Colonic mucosa (tissue), 4 donors: ENCODE measurements at regions not wholly inside any gene's neighbourhood (a gene's known extent, or its start where the extent isn't known, plus 50 kb on each side); places are given as distances from the start of the nearest gene placed in this dataset.

Experiments used
- DNase-seq: peaks from one replicate; pipeline ENCODE4 v3.0.0-alpha.2; 2020
- H3K27ac ChIP-seq: fragments of 200-600 bp; one replicate; pipeline ENCODE4 v1.8.0; 2021
- H3K27me3 ChIP-seq: fragments of 200-600 bp; one replicate; pipeline ENCODE4 v1.8.0; 2021
- H3K36me3 ChIP-seq: fragments of 200-600 bp; one replicate; pipeline ENCODE4 v1.8.0; 2021
- H3K4me1 ChIP-seq: fragments of 200-600 bp; one replicate; pipeline ENCODE4 v1.8.0; 2021; ENCODE audit warnings: mild to moderate bottlenecking
- H3K4me3 ChIP-seq: fragments of 200-600 bp; one replicate; pipeline ENCODE4 v1.8.0; 2021
- H3K9ac ChIP-seq, 2 donors: one replicate each; pipeline ENCODE4 v1.7.0; 2013; ENCODE audit warnings: control low read depth in 2 of 2, low read depth in 2 of 2, low read length in 2 of 2
- H3K9me3 ChIP-seq: fragments of 200-600 bp; one replicate; pipeline ENCODE4 v1.8.0; 2021
- CTCF ChIP-seq: fragments of 200-600 bp; IDR thresholded peaks from one replicate; pipeline ENCODE4 v1.8.0; 2022; ENCODE audit warnings: antibody characterized with exemption, mild to moderate bottlenecking
- intact Hi-C: fragments of 100-400 bp; cut with DNase I; formaldehyde crosslinking; loops from one replicate; pipeline ENCODE4 v1.14.1; 2022
- donor health status: healthy.
- donor health status: DM: no; HTN: no; CAD: no.
- donor health status: DM: no; HTN: no; CAD: no.

GRCh38 chr17:33766721-33767120 lies 473.6 kb upstream of the ASIC2 start:
- Histone ChIP-seq H3K27ac (no peak overlapping the region), H3K9ac (no peak overlapping the region), H3K27me3 (no peaks in the 10 kb centered on the region), H3K4me1 (no peaks in the 10 kb centered on the region), H3K36me3 (no peaks in the 10 kb centered on the region), H3K4me3 (no peak overlapping the region), H3K9me3 (no peaks in the 10 kb centered on the region)
- DNase-seq = no peak
- no peak for TF ChIP-seq CTCF
- intact Hi-C loops = no loop called here

- H3K4me1 ChIP-seq = no peaks in the 10 kb centered on the region
- no peak overlapping the region for H3K9ac ChIP-seq
- no peak for DNase-seq
- H3K27me3 ChIP-seq = no peaks in the 10 kb centered on the region
- H3K27ac ChIP-seq = no peak overlapping the region
- no peak for TF ChIP-seq CTCF
- no peaks in the 10 kb centered on the region for H3K9me3 ChIP-seq
- intact Hi-C loops = no loop called here
- no peak overlapping the region for H3K4me3 ChIP-seq
- H3K36me3 ChIP-seq = no peaks in the 10 kb centered on the region
These were observed 476.0 kb upstream of the ASIC2 start for GRCh38 chr17:33769066-33769465.

- H3K27ac ChIP-seq = no peak overlapping the region
- no peak for TF ChIP-seq CTCF
- H3K4me3 ChIP-seq = no peak overlapping the region
- no peaks in the 10 kb centered on the region for H3K27me3 ChIP-seq
- no peaks in the 10 kb centered on the region for H3K9me3 ChIP-seq
- no peaks in the 10 kb centered on the region for H3K36me3 ChIP-seq
- H3K9ac ChIP-seq = no peak overlapping the region
- DNase-seq = no peak
- H3K4me1 ChIP-seq = no peaks in the 10 kb centered on the region
- intact Hi-C loops = loop anchor here (5.0 kb wide), 1 partner anchor 386 kb away; no protein-coding TSS in a partner anchor
These were observed 478.8 kb upstream of the CCL2 start for GRCh38 chr17:33776304-33776703.

- no peaks in the 10 kb centered on the region for H3K27me3 ChIP-seq
- no peaks in the 10 kb centered on the region for H3K36me3 ChIP-seq
- intact Hi-C loops = loop anchor here (5.0 kb wide), 1 partner anchor 385 kb away; no protein-coding TSS in a partner anchor
- no peak overlapping the region for H3K9ac ChIP-seq
- H3K4me3 ChIP-seq = no peak overlapping the region
- DNase-seq = no peak
- no peak for TF ChIP-seq CTCF
- no peak overlapping the region for H3K27ac ChIP-seq
- no peaks in the 10 kb centered on the region for H3K4me1 ChIP-seq
- H3K9me3 ChIP-seq = no peaks in the 10 kb centered on the region
These were observed 478.2 kb upstream of the CCL2 start for GRCh38 chr17:33776903-33777302.

GRCh38 chr17:33777674-33778073 lies 477.4 kb upstream of the CCL2 start:
- Histone ChIP-seq H3K9ac (no peak overlapping the region), H3K4me1 (no peaks in the 10 kb centered on the region), H3K9me3 (no peaks in the 10 kb centered on the region), H3K4me3 (no peak overlapping the region), H3K36me3 (no peaks in the 10 kb centered on the region), H3K27ac (no peak overlapping the region), H3K27me3 (no peaks in the 10 kb centered on the region)
- DNase-seq = no peak
- intact Hi-C loops = loop anchor here (5.0 kb wide), 1 partner anchor 385 kb away; no protein-coding TSS in a partner anchor
- no peak for TF ChIP-seq CTCF
